Keratinocyte (primary cell): ENCODE measurements at regions not wholly inside any gene's neighbourhood (a gene's known extent, or its start where the extent isn't known, plus 50 kb on each side); places are given as distances from the start of the nearest gene placed in this dataset.

Source experiments
- CTCF ChIP-seq, 3 experiments: IDR thresholded peaks in 1 of 3; conservative IDR thresholded peaks in 1 of 3; optimal IDR thresholded peaks in 1 of 3; 2 replicates in 2 of 3; 3 replicates in 1 of 3; pipeline versions ENCODE3 to v1.5.1; 2011; ENCODE audit warnings: low read length in 3 of 3, mild to moderate bottlenecking in 3 of 3, moderate library complexity in 2 of 3, control low read depth in 1 of 3, inconsistent platforms in 1 of 3; ENCODE audit not compliant: insufficient read depth in 2 of 3; ENCODE audit errors: extremely low read depth in 1 of 3
- EZH2 ChIP-seq: IDR thresholded peaks from one replicate; pipeline ENCODE4 v1.6.1; 2012; ENCODE audit warnings: inconsistent platforms, mild to moderate bottlenecking, low read length, moderate library complexity

GRCh38 chr4:20529691-20530090, 170.6 kb upstream of the PACRGL start:
- no peak for TF ChIP-seq CTCF (optimal IDR thresholded peaks at IDR 0.05 in 1 of 3, IDR thresholded peaks at IDR 0.05 in 1 of 3, conservative IDR thresholded peaks at IDR 0.05 in 1 of 3; ENCODE audit: extremely low read depth in 1 of 3, insufficient read depth in 2 of 3, low read length in 3 of 3)
- TF ChIP-seq EZH2, result no peak
